GM23338 (cell line): ENCODE measurements at regions not wholly inside any gene's neighbourhood (a gene's known extent, or its start where the extent isn't known, plus 50 kb on each side); places are given as distances from the start of the nearest gene placed in this dataset.

Source experiments
- CREB1 ChIP-seq: fragments of 250-450 bp; sonication (Bioruptor Pico); IDR thresholded peaks from 2 replicates; pipeline ENCODE4 v1.5.0; 2020; ENCODE audit warnings: low read depth, mild to moderate bottlenecking, moderate library complexity
- EZH2 ChIP-seq: fragments of 200-600 bp; sonication (generic); IDR thresholded peaks from one replicate; pipeline ENCODE4 v1.8.0; 2017; ENCODE audit warnings: antibody characterized with exemption, mild to moderate bottlenecking, low read depth; ENCODE audit not compliant: unreplicated experiment
- EZH2phosphoT487 ChIP-seq: fragments of 200-600 bp; sonication (generic); IDR thresholded peaks from one replicate; pipeline ENCODE4 v1.8.1; 2018; ENCODE audit warnings: antibody characterized with exemption; ENCODE audit not compliant: unreplicated experiment
- JUNB ChIP-seq: IDR thresholded peaks from one replicate; pipeline ENCODE4 v1.6.1; 2016; ENCODE audit warnings: antibody characterized with exemption; ENCODE audit not compliant: unreplicated experiment
- NANOG ChIP-seq: IDR thresholded peaks from 2 replicates; pipeline ENCODE4 v1.6.1; 2016; ENCODE audit warnings: antibody characterized with exemption, borderline replicate concordance
- POLR2AphosphoS5 ChIP-seq: IDR thresholded peaks from 2 replicates; pipeline ENCODE4 v1.6.1; 2016; ENCODE audit warnings: antibody characterized with exemption, low read depth
- STAT1 ChIP-seq: IDR thresholded peaks from one replicate; pipeline ENCODE4 v1.6.1; 2016; ENCODE audit warnings: antibody characterized with exemption; ENCODE audit not compliant: unreplicated experiment
- ZNF114 ChIP-seq: fragments of 250-450 bp; sonication (Bioruptor Pico); IDR thresholded peaks from 2 replicates; pipeline ENCODE4 v1.5.0; 2020; ENCODE audit warnings: mild to moderate bottlenecking, moderate library complexity
- ZNF331 ChIP-seq: fragments of 250-450 bp; sonication (Bioruptor Pico); IDR thresholded peaks from 2 replicates; pipeline ENCODE4 v1.5.0; 2020; ENCODE audit warnings: low read depth, mild to moderate bottlenecking, moderate library complexity
- TF ChIP-seq, protein P1 (sequence below), 2 experiments: fragments of 200-600 bp in 1 of 2; sonication (generic) in 1 of 2; conservative IDR thresholded peaks; 2 replicates each; pipeline versions ENCODE4 v1.5.1 to v1.6.1; 2016 to 2017; ENCODE audit warnings: antibody characterized with exemption in 2 of 2, low read depth in 2 of 2, mild to moderate bottlenecking in 2 of 2, moderate library complexity in 1 of 2
- TF ChIP-seq, protein P2 (sequence below): IDR thresholded peaks from one replicate; pipeline ENCODE4 v1.6.1; 2018; ENCODE audit warnings: antibody characterized with exemption; ENCODE audit not compliant: unreplicated experiment
- TF ChIP-seq, protein P3 (sequence below): IDR thresholded peaks from 2 replicates; pipeline ENCODE4 v1.6.1; 2016; ENCODE audit warnings: antibody characterized with exemption

GRCh38 chr6:154582696-154583095 lies 72.2 kb upstream of the CNKSR3 start:
- no peak for TF ChIP-seq EZH2phosphoT487
- TF ChIP-seq, protein P1, sequence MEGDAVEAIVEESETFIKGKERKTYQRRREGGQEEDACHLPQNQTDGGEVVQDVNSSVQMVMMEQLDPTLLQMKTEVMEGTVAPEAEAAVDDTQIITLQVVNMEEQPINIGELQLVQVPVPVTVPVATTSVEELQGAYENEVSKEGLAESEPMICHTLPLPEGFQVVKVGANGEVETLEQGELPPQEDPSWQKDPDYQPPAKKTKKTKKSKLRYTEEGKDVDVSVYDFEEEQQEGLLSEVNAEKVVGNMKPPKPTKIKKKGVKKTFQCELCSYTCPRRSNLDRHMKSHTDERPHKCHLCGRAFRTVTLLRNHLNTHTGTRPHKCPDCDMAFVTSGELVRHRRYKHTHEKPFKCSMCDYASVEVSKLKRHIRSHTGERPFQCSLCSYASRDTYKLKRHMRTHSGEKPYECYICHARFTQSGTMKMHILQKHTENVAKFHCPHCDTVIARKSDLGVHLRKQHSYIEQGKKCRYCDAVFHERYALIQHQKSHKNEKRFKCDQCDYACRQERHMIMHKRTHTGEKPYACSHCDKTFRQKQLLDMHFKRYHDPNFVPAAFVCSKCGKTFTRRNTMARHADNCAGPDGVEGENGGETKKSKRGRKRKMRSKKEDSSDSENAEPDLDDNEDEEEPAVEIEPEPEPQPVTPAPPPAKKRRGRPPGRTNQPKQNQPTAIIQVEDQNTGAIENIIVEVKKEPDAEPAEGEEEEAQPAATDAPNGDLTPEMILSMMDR (conservative IDR thresholded peaks at IDR 0.05; ENCODE audit: low read depth in 2 of 2), result no peak
- TF ChIP-seq POLR2AphosphoS5, result no peak
- no peak for TF ChIP-seq EZH2
- TF ChIP-seq, protein P2, sequence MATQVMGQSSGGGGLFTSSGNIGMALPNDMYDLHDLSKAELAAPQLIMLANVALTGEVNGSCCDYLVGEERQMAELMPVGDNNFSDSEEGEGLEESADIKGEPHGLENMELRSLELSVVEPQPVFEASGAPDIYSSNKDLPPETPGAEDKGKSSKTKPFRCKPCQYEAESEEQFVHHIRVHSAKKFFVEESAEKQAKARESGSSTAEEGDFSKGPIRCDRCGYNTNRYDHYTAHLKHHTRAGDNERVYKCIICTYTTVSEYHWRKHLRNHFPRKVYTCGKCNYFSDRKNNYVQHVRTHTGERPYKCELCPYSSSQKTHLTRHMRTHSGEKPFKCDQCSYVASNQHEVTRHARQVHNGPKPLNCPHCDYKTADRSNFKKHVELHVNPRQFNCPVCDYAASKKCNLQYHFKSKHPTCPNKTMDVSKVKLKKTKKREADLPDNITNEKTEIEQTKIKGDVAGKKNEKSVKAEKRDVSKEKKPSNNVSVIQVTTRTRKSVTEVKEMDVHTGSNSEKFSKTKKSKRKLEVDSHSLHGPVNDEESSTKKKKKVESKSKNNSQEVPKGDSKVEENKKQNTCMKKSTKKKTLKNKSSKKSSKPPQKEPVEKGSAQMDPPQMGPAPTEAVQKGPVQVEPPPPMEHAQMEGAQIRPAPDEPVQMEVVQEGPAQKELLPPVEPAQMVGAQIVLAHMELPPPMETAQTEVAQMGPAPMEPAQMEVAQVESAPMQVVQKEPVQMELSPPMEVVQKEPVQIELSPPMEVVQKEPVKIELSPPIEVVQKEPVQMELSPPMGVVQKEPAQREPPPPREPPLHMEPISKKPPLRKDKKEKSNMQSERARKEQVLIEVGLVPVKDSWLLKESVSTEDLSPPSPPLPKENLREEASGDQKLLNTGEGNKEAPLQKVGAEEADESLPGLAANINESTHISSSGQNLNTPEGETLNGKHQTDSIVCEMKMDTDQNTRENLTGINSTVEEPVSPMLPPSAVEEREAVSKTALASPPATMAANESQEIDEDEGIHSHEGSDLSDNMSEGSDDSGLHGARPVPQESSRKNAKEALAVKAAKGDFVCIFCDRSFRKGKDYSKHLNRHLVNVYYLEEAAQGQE, result no peak
- TF ChIP-seq CREB1, result no peak
- TF ChIP-seq JUNB, result no peak
- TF ChIP-seq ZNF331, result no peak
- no peak for TF ChIP-seq ZNF114 (CRISPR knock-in tag)
- no peak for TF ChIP-seq STAT1
- TF ChIP-seq, protein P3, sequence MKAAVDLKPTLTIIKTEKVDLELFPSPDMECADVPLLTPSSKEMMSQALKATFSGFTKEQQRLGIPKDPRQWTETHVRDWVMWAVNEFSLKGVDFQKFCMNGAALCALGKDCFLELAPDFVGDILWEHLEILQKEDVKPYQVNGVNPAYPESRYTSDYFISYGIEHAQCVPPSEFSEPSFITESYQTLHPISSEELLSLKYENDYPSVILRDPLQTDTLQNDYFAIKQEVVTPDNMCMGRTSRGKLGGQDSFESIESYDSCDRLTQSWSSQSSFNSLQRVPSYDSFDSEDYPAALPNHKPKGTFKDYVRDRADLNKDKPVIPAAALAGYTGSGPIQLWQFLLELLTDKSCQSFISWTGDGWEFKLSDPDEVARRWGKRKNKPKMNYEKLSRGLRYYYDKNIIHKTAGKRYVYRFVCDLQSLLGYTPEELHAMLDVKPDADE, result no peak
- TF ChIP-seq NANOG, result no peak
